H1 (cell line): ENCODE measurements at regions not wholly inside any gene's neighbourhood (a gene's known extent, or its start where the extent isn't known, plus 50 kb on each side); places are given as distances from the start of the nearest gene placed in this dataset.
A peak's percentile ranks its signal among the peaks of the same experiment; 100 is the strongest.

Experiments used
- CTCF ChIA-PET: fragments of 300-600 bp; sonication (Branson Sonifier 250); formaldehyde crosslinking; loops from one replicate; lab custom pipeline; 2021; ENCODE audit not compliant: partially characterized antibody; lab: Charles Lee
- POLR2A ChIA-PET: fragments of 300-600 bp; sonication (Branson Sonifier 250); formaldehyde crosslinking; loops from one replicate; lab custom pipeline; 2021; ENCODE audit warnings: inconsistent platforms; ENCODE audit not compliant: partially characterized antibody; lab: Charles Lee
- DNase-seq, 2 experiments: peaks; one replicate each; pipeline versions ENCODE4 v3.0.0 to v3.0.0-alpha.2; 2010 to 2022; ENCODE audit warnings: low spot score in 2 of 2, low read depth in 1 of 2, mixed read lengths in 1 of 2
- FAIRE-seq: peaks from 2 replicates; lab custom pipeline; 2011; peaks lifted over from hg19 to GRCh38; lab: Jason Lieb, UNC
- H2AFZ ChIP-seq: 2 replicates; pipeline ENCODE4 v1.8.1; 2012; ENCODE audit warnings: low read length, inconsistent platforms
- H2AK5ac ChIP-seq: 2 replicates; pipeline ENCODE4 v1.6.1; 2013; ENCODE audit warnings: low read depth, low read length
- H2BK120ac ChIP-seq: replicated peaks from 2 replicates; pipeline ENCODE3; 2013; ENCODE audit warnings: low read depth, low read length, inconsistent platforms
- H2BK12ac ChIP-seq: 2 replicates; pipeline ENCODE4 v1.6.1; 2013; ENCODE audit warnings: low read depth, low read length
- H2BK15ac ChIP-seq: 2 replicates; pipeline ENCODE4 v1.6.1; 2013; ENCODE audit warnings: low read length
- H2BK20ac ChIP-seq: 2 replicates; pipeline ENCODE4 v1.6.1; 2013; ENCODE audit warnings: low read length
- H2BK5ac ChIP-seq: 2 replicates; pipeline ENCODE4 v1.6.1; 2013; ENCODE audit warnings: low read depth, low read length
- H3K14ac ChIP-seq: 2 replicates; pipeline ENCODE4 v1.6.1; 2013; ENCODE audit warnings: inconsistent platforms; ENCODE audit not compliant: insufficient read length
- H3K18ac ChIP-seq: 2 replicates; pipeline ENCODE4 v1.6.1; 2013; ENCODE audit warnings: low read length; ENCODE audit errors: extremely low read depth
- H3K23ac ChIP-seq: 2 replicates; pipeline ENCODE4 v1.6.1; 2013; ENCODE audit warnings: inconsistent platforms; ENCODE audit not compliant: insufficient read length
- H3K23me2 ChIP-seq: 2 replicates; pipeline ENCODE4 v1.6.1; 2013; ENCODE audit warnings: low read depth, low read length
- H3K27ac ChIP-seq: 2 replicates; pipeline ENCODE4 v1.6.1; 2011; ENCODE audit warnings: low read depth, low read length, inconsistent platforms
- H3K27me3 ChIP-seq, 4 experiments: replicated peaks in 1 of 4; 1 replicate in 1 of 4; 2 replicates in 3 of 4; pipeline versions ENCODE4 v1.6.1 to v1.8.1; 2011 to 2013; ENCODE audit warnings: low read length in 3 of 4, mild to moderate bottlenecking in 3 of 4, inconsistent platforms in 2 of 4, mixed read lengths in 2 of 4, moderate library complexity in 1 of 4; ENCODE audit not compliant: control insufficient read depth in 3 of 4, insufficient read depth in 3 of 4; ENCODE audit errors: extremely low read depth in 1 of 4
- H3K36me3 ChIP-seq, 4 experiments: 2 replicates each; pipeline versions ENCODE4 v1.6.1 to v1.8.1; 2011 to 2013; ENCODE audit warnings: mild to moderate bottlenecking in 4 of 4, low read length in 3 of 4, moderate library complexity in 2 of 4, control low read depth in 1 of 4, inconsistent platforms in 1 of 4; ENCODE audit not compliant: insufficient read depth in 4 of 4, control insufficient read depth in 2 of 4
- H3K4ac ChIP-seq: replicated peaks from 2 replicates; pipeline ENCODE3; 2013; ENCODE audit warnings: low read length, low read depth, mixed read lengths, inconsistent platforms; ENCODE audit not compliant: insufficient read length
- H3K4me1 ChIP-seq, 4 experiments: replicated peaks in 1 of 4; 1 replicate in 1 of 4; 2 replicates in 3 of 4; pipeline versions ENCODE4 v1.6.1 to v1.8.1; 2011 to 2013; ENCODE audit warnings: low read length in 3 of 4, inconsistent platforms in 2 of 4, mixed read lengths in 1 of 4; ENCODE audit not compliant: insufficient read depth in 4 of 4, control insufficient read depth in 3 of 4
- H3K4me2 ChIP-seq, 2 experiments: 2 replicates each; pipeline versions ENCODE4 v1.6.1 to v1.8.1; 2011 to 2013; ENCODE audit warnings: low read depth in 2 of 2, low read length in 2 of 2, control low read depth in 1 of 2, inconsistent platforms in 1 of 2, mild to moderate bottlenecking in 1 of 2; ENCODE audit not compliant: insufficient read depth in 1 of 2
- H3K4me3 ChIP-seq, 4 experiments: fragments of 200-600, 300-600 bp in 1 of 4; sonication (generic), shearing (Covaris generic), sonication (Bioruptor Twin) in 1 of 4; 2 replicates each; pipeline versions ENCODE4 v1.5.1 to v1.8.1; 2011 to 2016; ENCODE audit warnings: low read length in 4 of 4, low read depth in 3 of 4, control low read depth in 2 of 4, inconsistent platforms in 2 of 4, mild to moderate bottlenecking in 2 of 4, mixed read lengths in 1 of 4, moderate library complexity in 1 of 4; ENCODE audit not compliant: insufficient read depth in 2 of 4; ENCODE audit errors: extremely low read depth in 1 of 4
- H3K56ac ChIP-seq: replicated peaks from 2 replicates; pipeline ENCODE3; 2013; ENCODE audit warnings: low read depth, mild to moderate bottlenecking, mixed read lengths, low read length, inconsistent platforms; ENCODE audit not compliant: insufficient read length
- H3K79me1 ChIP-seq: 2 replicates; pipeline ENCODE4 v1.6.1; 2013; ENCODE audit warnings: low read depth, low read length, control low read depth
- H3K79me2 ChIP-seq, 2 experiments: 2 replicates each; pipeline versions ENCODE4 v1.6.1 to v1.8.1; 2012 to 2013; ENCODE audit warnings: low read length in 2 of 2, mild to moderate bottlenecking in 2 of 2, inconsistent platforms in 1 of 2; ENCODE audit not compliant: insufficient read depth in 2 of 2, control insufficient read depth in 1 of 2
- H3K9ac ChIP-seq, 4 experiments: replicated peaks in 1 of 4; 1 replicate in 1 of 4; 2 replicates in 3 of 4; pipeline versions ENCODE4 v1.6.1 to v1.8.1; 2011 to 2013; ENCODE audit warnings: low read depth in 3 of 4, low read length in 3 of 4, control low read depth in 2 of 4, mild to moderate bottlenecking in 2 of 4, moderate library complexity in 2 of 4, inconsistent platforms in 1 of 4; ENCODE audit errors: extremely low read depth in 1 of 4
- H3K9me3 ChIP-seq, 2 experiments: 2 replicates each; pipeline versions ENCODE4 v1.6.1 to v1.8.1; 2012 to 2013; ENCODE audit warnings: mild to moderate bottlenecking in 2 of 2, moderate library complexity in 2 of 2, control low read depth in 1 of 2, inconsistent platforms in 1 of 2, low read depth in 1 of 2, low read length in 1 of 2, mixed read lengths in 1 of 2; ENCODE audit not compliant: insufficient read depth in 2 of 2
- H4K20me1 ChIP-seq, 2 experiments: replicated peaks in 1 of 2; 2 replicates each; pipeline versions ENCODE3 to v1.8.1; 2011 to 2013; ENCODE audit warnings: inconsistent platforms in 2 of 2, low read length in 2 of 2, mild to moderate bottlenecking in 1 of 2; ENCODE audit not compliant: insufficient read depth in 2 of 2, control insufficient read depth in 1 of 2
- H4K5ac ChIP-seq: 2 replicates; pipeline ENCODE4 v1.6.1; 2013; ENCODE audit warnings: low read length, low read depth, mixed read lengths, inconsistent platforms; ENCODE audit not compliant: insufficient read length
- H4K8ac ChIP-seq: 2 replicates; pipeline ENCODE4 v1.8.0; 2013; ENCODE audit warnings: mild to moderate bottlenecking, moderate library complexity, low read length, inconsistent platforms; ENCODE audit not compliant: insufficient read depth; ENCODE audit errors: extremely low read depth
- H4K91ac ChIP-seq: replicated peaks from 2 replicates; pipeline ENCODE3; 2013; ENCODE audit warnings: low read length, mixed read lengths, inconsistent platforms; ENCODE audit not compliant: insufficient read length
- BCL11A ChIP-seq, 2 experiments: IDR thresholded peaks; one replicate each; pipeline ENCODE4 v1.6.1; 2011; ENCODE audit warnings: low read depth in 2 of 2, low read length in 2 of 2, mild to moderate bottlenecking in 2 of 2
- CBX8 ChIP-seq: fragments of 300-800, 300-1000 bp; sonication (generic); IDR thresholded peaks from 2 replicates; pipeline ENCODE4 v1.7.1; 2016; ENCODE audit warnings: low read depth, low read length, borderline replicate concordance
- FOSL1 ChIP-seq: IDR thresholded peaks from 2 replicates; pipeline ENCODE4 v1.6.1; 2011; ENCODE audit warnings: mild to moderate bottlenecking, low read depth, low read length, moderate library complexity; ENCODE audit not compliant: insufficient read depth
- HDAC2 ChIP-seq, 2 experiments: fragments of 300-600 bp in 1 of 2; sonication (generic) in 1 of 2; IDR thresholded peaks; 2 replicates each; pipeline ENCODE4 v1.6.1; 2011 to 2012; ENCODE audit warnings: low read depth in 2 of 2, low read length in 2 of 2, mild to moderate bottlenecking in 2 of 2, moderate library complexity in 2 of 2, borderline replicate concordance in 1 of 2, inconsistent platforms in 1 of 2
- JUN ChIP-seq: IDR thresholded peaks from 2 replicates; pipeline ENCODE4 v1.6.1; 2011; ENCODE audit warnings: low read depth, mild to moderate bottlenecking, improper control_type of control experiment, low read length
- POLR2AphosphoS5 ChIP-seq: IDR thresholded peaks from 2 replicates; pipeline ENCODE4 v1.6.1; 2011; ENCODE audit warnings: low read depth, low read length
- RBBP5 ChIP-seq: IDR thresholded peaks from 2 replicates; pipeline ENCODE4 v1.7.1; 2012; ENCODE audit warnings: low read depth, mild to moderate bottlenecking, inconsistent platforms, low read length, moderate library complexity, borderline replicate concordance
- SIX5 ChIP-seq: IDR thresholded peaks from 2 replicates; pipeline ENCODE4 v1.6.1; 2011; ENCODE audit warnings: mild to moderate bottlenecking, low read depth, low read length
- TAF1 ChIP-seq: IDR thresholded peaks from 2 replicates; pipeline ENCODE4 v1.6.1; 2011; ENCODE audit warnings: mild to moderate bottlenecking, low read depth, low read length
- TEAD4 ChIP-seq: IDR thresholded peaks from 2 replicates; pipeline ENCODE4 v1.6.1; 2012; ENCODE audit warnings: low read depth, low read length, inconsistent platforms, mixed read lengths
- ZNF274 ChIP-seq: IDR thresholded peaks from 2 replicates; pipeline ENCODE4 v1.7.0; 2012; ENCODE audit warnings: low read length, borderline replicate concordance; ENCODE audit errors: extremely low read depth
- WGBS, 2 experiments: shearing (Covaris generic) in 1 of 2; methylation state at CpG; one replicate each; pipeline versions ENCODE4 v1.1.6 to v1.1.7; 2013 to 2015; ENCODE audit warnings: low lambda C conversion rate in 2 of 2, mixed read lengths in 2 of 2, inconsistent platforms in 1 of 2, low coverage in 1 of 2, missing lambda C conversion rate in 1 of 2; ENCODE audit not compliant: insufficient replicate concordance in 2 of 2, insufficient coverage in 1 of 2, insufficient read length in 1 of 2; ENCODE audit errors: extremely low coverage in 1 of 2, missing lambda C conversion rate in 1 of 2; 5-methylcytosine and 5-hydroxymethylcytosine counted together
- TF ChIP-seq, protein P1 (sequence below): IDR thresholded peaks from 2 replicates; pipeline ENCODE4 v1.6.1; 2012; ENCODE audit warnings: inconsistent platforms
- TF ChIP-seq, protein P2 (sequence below): IDR thresholded peaks from 2 replicates; pipeline ENCODE4 v1.6.1; 2011; ENCODE audit warnings: low read length, improper control_type of control experiment

DNA sequence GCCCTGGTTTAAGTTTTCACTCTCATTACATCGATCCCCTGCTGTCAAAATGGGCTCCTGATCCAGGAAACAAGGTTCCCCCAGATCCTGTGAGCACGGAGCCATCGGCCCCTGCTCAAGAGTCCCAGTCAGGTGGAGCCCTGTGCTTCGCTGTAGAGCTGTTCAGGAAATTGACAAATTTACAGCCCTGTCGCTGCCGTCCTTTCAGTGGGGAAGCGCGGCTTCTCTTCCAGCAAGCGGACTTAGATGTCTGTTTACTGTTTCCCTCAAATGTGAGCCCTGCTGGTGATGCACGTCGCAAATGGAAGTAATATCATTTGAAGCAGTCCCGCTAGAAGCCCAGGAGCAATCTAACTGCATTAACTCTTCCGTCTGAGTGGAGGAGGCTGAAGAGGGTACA, 760.9 kb upstream of the WWC1 start:
- H3K14ac ChIP-seq = no peak overlapping the region
- no peaks in the 10 kb centered on the region for H3K79me2 ChIP-seq
- peak overlapping the region; percentile 89 for H2AFZ ChIP-seq
- H3K4ac ChIP-seq = no peak overlapping the region
- no peaks in the 10 kb centered on the region for H3K79me1 ChIP-seq
- H3K23me2 ChIP-seq = no peaks in the 10 kb centered on the region
- peak overlapping the region; percentile 4; the same call in 1 of the 2 replicates for H4K8ac ChIP-seq
- H2BK20ac ChIP-seq = peak overlapping the region; percentile 41; the same call in 1 of the 2 replicates
- ChIA-PET POLR2A (no interaction called here), CTCF (interaction anchor here (0.6 to 1.1 kb wide), 4 partner anchors 31 to 772 kb away, joined by 3 to 4 read pairs (median 3); no protein-coding TSS in a partner anchor)
- no peak overlapping the region for H3K18ac ChIP-seq
- H3K9me3 ChIP-seq = no peaks in the 10 kb centered on the region
- H3K4me2 ChIP-seq = no peak overlapping the region
- H2AK5ac ChIP-seq = no peak overlapping the region
- H2BK120ac ChIP-seq = no peak overlapping the region
- H3K4me3 ChIP-seq = no peak overlapping the region
- no peak overlapping the region for H4K91ac ChIP-seq
- no peak overlapping the region for H3K56ac ChIP-seq
- no peaks in the 10 kb centered on the region for H4K20me1 ChIP-seq
- H3K23ac ChIP-seq = no peak overlapping the region
- 0 out of 2 replicates have a peak overlapping the region, but pooled peaks have one; percentile 16 for H2BK15ac ChIP-seq
- no peak overlapping the region for H3K27ac ChIP-seq
- H2BK12ac ChIP-seq = peak overlapping the region; percentile 64; the same call in 1 of the 2 replicates
- WGBS, 2 experiments = 85% methylated on average over 13 of the region's 13 CpGs; no CpG with 5 or more reads in 1 of the 2 experiments
- DNase-seq = no peak
- H3K4me1 ChIP-seq = peaks cover 0 to 4% (median 1%) of the 10 kb centered on the region in 4 experiments; a peak in 3 of 7 replicates
- H4K5ac ChIP-seq = no peak overlapping the region
- H3K27me3 ChIP-seq = no peaks in the 10 kb centered on the region; a peak in 1 of 7 replicates
- FAIRE-seq = no peak
- H3K9ac ChIP-seq = no peak overlapping the region
- H3K36me3 ChIP-seq = no peaks in the 10 kb centered on the region
- H2BK5ac ChIP-seq = no peak overlapping the region
- TF ChIP-seq ZNF274 (no peak), TEAD4 (no peak), FOSL1 (no peak), BCL11A (IDR thresholded peaks at IDR 0.05; ENCODE audit: low read depth in 2 of 2, low read length in 2 of 2) (no peak), JUN (no peak), POLR2AphosphoS5 (no peak), HDAC2 (IDR thresholded peaks at IDR 0.05; ENCODE audit: borderline replicate concordance in 1 of 2, low read depth in 2 of 2, low read length in 2 of 2) (no peak), TAF1 (no peak), RBBP5 (no peak), CBX8 (no peak), SIX5 (no peak)
- TF ChIP-seq, protein P1, sequence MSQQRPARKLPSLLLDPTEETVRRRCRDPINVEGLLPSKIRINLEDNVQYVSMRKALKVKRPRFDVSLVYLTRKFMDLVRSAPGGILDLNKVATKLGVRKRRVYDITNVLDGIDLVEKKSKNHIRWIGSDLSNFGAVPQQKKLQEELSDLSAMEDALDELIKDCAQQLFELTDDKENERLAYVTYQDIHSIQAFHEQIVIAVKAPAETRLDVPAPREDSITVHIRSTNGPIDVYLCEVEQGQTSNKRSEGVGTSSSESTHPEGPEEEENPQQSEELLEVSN = no peak
- TF ChIP-seq, protein P2, sequence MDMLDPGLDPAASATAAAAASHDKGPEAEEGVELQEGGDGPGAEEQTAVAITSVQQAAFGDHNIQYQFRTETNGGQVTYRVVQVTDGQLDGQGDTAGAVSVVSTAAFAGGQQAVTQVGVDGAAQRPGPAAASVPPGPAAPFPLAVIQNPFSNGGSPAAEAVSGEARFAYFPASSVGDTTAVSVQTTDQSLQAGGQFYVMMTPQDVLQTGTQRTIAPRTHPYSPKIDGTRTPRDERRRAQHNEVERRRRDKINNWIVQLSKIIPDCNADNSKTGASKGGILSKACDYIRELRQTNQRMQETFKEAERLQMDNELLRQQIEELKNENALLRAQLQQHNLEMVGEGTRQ = no peak
